G401 (cell line): ENCODE measurements at regions not wholly inside any gene's neighbourhood (a gene's known extent, or its start where the extent isn't known, plus 50 kb on each side); places are given as distances from the start of the nearest gene placed in this dataset.

Experiments used
- DNase-seq: peaks from one replicate; pipeline ENCODE4 v3.0.0-alpha.2; 2015; ENCODE audit warnings: low spot score
- in situ Hi-C: cut with HindIII; loops from 2 replicates; pipeline ENCODE4 v1.10.0; 2016; ENCODE audit warnings: low sequenced_read_pairs, mixed read lengths

- no peak for DNase-seq
- in situ Hi-C loops = no loop called here
Observed at GRCh38 chr5:166427211-166427610, 1864.2 kb upstream of the WWC1 start.

DNA sequence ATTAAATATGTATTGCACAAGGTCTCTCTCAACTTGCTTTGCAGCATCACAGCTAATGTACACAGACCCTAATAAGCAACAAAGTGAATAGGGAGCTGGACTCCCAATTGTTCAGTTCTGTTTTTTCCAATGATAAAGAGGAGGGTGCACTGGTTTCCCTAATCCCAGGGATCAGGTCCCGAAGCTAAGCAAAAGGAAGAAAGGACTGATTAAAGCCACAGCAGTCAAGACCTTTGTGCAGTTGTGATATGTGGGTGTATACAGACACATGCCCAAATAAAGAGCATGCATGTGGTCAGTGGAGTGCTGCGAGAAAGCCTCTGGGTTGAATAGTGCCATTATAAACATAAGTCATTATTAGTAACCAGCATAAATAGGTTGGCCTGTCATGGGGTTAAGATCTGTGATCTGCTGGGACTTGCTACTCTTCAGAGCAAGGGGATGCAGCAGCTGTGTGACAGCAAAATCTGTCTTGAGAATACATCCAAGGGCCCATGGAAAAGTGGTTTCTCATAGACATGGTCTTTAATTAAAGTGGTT is 1863.1 kb upstream of the WWC1 start:
- in situ Hi-C loops = no loop called here
- DNase-seq = no peak

GRCh38 chr5:166430491-166431319 is 1860.7 kb upstream of the WWC1 start:
- DNase-seq = no peak
- in situ Hi-C loops = no loop called here

DNA sequence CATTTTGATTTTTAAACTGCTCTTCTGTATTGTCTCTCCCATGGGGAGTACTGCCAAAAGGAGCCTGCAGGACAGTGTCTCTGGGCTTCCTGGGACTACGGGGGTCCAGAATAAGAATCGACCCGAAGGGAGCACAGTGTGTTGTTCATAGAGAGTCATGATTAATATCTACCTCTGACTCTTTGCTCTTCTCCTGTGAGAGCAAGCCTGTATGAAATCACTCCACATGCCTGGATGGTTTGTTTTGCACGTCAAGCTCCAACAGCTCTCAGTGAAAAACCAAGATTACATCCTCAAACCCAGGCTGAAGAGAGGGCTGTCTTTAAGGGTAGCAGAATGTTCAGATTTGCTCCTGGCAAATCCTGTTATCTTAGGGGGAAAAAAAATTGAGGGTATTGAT is 1860.0 kb upstream of the WWC1 start:
- no peak for DNase-seq
- in situ Hi-C loops = no loop called here

GRCh38 chr5:166433679-166434078 is 1857.8 kb upstream of the WWC1 start:
- in situ Hi-C loops = no loop called here
- DNase-seq = no peak

GRCh38 chr5:166436872-166437271 is 1854.6 kb upstream of the WWC1 start:
- DNase-seq = no peak

DNA sequence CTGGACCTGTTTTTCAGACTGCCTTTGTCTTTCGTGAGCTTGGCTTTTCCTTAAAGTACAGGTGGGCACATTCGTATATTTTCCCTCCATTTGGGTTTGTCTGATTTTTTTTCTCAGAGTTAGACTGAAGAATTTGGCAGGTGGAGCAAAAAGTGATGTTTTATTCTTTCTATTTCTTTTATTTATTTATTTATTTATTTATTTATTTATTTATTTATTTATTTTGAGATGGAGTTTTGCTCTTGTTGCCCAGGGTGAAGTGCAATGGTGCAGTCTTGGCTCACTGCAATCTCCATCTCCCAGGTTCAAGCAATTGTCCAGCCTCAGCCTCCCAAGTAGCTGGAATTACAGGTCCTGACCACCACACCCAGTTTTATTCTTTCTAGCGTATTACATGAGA is 1805.1 kb upstream of the WWC1 start:
- no peak for DNase-seq
- in situ Hi-C loops = no loop called here

More at GRCh38 chr5:166436872-166437271, 1854.6 kb upstream of the WWC1 start:
- in situ Hi-C loops = no loop called here

- in situ Hi-C loops = no loop called here
- no peak for DNase-seq
Observed at GRCh38 chr5:166488560-166488959, 1802.9 kb upstream of the WWC1 start.

- in situ Hi-C loops = no loop called here
- no peak for DNase-seq
Observed at GRCh38 chr5:166493040-166493439, 1798.4 kb upstream of the WWC1 start.

DNA sequence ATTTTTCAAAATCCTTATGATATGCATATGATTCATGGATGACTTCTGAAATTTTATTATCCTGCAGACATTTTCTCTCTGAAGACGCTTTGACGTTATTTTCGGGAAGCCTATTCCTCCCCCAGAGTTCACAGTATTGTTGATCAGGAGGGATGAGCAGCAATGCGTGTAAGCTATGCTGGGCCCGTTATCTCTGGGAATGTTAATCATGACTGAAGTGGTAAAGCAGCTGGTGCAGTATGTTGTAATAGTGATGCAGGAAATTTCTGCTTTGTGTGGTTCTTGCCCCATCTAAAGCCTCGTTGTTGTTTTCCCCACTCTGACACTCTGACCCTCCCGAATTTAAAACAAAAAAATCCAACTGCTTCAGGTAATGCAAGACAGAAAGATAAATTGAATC is 1797.8 kb upstream of the WWC1 start:
- no peak for DNase-seq
- in situ Hi-C loops = no loop called here

DNA sequence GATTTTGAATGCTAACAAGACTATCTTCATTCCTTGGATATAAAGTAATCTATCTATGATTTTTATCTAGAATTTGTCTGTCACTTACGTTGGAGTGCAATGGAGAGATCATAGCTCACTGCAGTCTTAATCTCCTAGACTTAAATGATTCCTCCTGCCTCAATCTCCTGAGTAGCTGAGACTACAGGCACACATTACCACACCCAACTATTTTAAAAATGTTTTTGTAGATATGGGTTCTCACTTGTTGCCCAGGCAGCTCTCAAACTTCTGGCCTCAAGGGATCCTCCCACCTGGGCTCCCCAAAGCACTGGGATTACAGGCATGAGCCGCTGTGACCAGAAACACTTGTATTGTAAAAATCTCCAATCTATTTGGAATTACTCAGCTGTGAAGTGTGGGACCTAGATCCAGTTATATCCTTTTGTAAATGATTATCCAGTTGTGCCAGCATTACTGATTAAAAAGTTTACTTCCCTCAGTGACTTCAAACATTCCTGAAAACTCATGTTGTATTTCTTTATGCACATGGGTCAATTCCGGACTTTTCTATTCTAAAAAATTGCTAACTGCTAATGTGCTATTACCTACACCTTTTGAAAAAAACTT is 1793.8 kb upstream of the WWC1 start:
- no peak for DNase-seq
- in situ Hi-C loops = no loop called here

DNA sequence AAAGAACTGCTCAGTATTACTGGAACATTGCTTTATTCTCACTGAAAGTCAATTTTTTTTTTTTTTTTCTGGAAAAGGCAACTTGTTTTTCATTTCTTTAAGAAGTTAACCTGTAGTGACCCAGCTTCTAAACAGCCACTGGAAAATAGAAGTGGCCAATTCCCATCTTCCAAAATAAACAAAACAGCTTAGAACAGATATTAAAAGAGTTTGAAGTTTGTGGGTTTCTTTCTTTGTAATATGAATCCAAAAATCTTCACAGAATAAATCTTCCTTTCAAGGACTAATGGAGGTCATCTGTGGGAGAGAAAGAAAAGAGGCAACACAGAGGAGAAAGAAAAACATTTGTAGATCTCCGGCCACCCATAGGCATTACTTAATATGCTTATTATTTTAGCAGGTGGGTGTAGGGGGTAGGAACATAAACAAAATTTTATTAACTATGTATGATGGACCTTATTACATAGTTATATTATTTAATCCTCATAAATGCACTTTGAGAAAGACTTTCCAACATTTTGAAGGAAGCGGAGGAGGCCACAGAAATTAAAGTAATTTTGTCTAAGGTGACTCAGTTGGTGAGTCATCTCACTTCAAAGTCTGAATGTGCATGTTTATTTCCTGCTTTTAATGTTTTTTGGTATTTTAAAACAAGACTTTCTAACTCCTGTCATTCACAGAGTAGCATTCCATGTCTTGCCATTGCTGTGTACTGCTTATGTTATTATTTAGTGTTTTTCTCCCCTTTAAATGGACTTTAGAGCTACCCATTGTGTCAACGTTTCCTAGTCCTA is 1791.8 kb upstream of the WWC1 start:
- in situ Hi-C loops = no loop called here
- no peak for DNase-seq

DNA sequence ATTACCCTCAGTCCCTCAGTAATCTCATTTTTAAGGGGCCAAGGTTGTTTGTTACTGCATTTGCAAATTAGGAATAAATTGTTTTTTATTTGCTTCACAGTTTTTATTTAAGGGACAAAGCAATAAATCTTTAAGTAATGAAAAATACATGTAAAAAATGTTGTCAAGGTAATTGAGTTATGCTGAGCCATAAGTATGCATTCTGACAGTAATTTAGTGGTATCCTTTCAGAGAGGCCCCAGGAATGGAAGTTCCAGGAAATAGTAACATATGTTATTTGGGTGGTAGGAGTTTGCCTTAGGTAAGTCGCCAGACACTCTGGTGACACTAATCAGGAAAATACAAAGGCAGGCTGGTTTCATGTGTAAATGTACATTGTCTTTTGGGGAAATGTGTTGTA is 1787.9 kb upstream of the WWC1 start:
- DNase-seq = no peak
- in situ Hi-C loops = no loop called here

GRCh38 chr5:166505067-166505466 is 1786.4 kb upstream of the WWC1 start:
- no peak for DNase-seq
- in situ Hi-C loops = no loop called here

GRCh38 chr5:166505544-166505943 is 1785.9 kb upstream of the WWC1 start:
- in situ Hi-C loops = no loop called here
- no peak for DNase-seq

GRCh38 chr5:166507810-166508425 is 1783.5 kb upstream of the WWC1 start:
- in situ Hi-C loops = no loop called here
- no peak for DNase-seq

GRCh38 chr5:166509085-166509484 is 1782.4 kb upstream of the WWC1 start:
- DNase-seq = no peak
- in situ Hi-C loops = no loop called here

DNA sequence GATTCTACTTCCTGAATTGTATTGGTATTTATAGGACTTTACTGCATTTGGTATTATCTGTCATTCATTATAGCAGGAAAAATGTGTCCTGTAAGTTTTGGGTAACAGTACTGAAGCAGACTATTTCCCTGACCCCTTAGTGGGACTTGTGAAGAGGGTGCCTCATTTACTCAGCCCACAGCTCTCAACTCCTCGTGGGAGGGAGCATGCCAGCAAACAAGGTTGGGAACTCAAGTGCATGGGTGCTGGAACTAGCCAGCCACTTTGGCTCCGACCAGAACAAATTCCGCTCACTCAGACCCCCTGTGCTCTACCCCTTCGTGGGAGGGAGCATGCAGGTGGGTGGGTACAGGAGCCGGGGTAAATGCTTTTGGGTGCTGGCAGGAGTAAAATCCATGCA is 1773.5 kb upstream of the WWC1 start:
- in situ Hi-C loops = no loop called here
- no peak for DNase-seq

DNA sequence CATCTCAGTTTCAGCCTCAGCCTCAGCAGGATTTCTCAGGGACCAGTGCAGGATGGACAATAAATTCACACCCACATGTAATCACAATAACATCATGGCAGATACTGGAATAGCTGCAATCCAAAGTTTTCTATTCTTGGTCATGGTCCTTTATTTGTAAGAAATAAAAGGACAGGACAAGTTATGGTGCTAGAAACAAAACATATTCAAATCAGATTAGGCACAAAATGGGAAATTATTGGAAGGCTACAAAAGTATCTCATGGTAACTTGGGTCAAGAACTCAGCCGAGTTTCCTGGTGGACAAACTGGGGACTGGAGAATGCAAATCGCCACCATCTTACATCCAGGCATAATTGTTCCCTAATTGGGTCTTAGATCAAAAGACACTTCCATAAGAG is 1768.2 kb upstream of the WWC1 start:
- in situ Hi-C loops = no loop called here
- DNase-seq = no peak

- in situ Hi-C loops = no loop called here
- no peak for DNase-seq
Observed at GRCh38 chr5:166529200-166529599, 1762.2 kb upstream of the WWC1 start.
